ENCODE measurements at regions not wholly inside any gene's neighbourhood (a gene's known extent, or its start where the extent isn't known, plus 50 kb on each side); places are given as distances from the start of the nearest gene placed in this dataset.
"Not testable (repeated sequence)": the region's sequence is repeated elsewhere in the genome, so short reads cannot be mapped to it uniquely, and the experiment has no call there.

DNA sequence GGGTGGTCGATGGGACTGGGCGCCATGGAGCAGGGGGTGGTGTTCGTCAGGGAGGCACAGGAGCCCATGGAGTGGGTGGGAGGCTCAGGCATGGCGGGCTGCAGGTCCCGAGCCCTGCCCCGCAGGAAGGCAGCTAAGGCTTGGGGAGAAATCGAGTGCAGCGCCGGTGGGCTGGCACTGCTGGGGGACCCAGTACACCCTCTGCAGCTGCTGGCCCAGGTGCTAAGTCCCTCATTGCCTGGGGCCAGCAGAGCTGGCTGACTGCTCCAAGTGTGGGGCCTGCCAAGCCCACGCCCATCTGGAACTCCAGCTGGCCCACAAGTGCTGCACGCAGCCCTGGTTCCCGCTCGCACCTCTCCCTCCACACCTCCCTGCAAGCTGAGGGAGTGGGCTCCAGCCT is 1009.6 kb downstream of the TMTC2 start:
- not testable (repeated sequence) for H2BK120ac ChIP-seq (ENCODE audit: low read depth, low read length); H3K79me1 ChIP-seq (ENCODE audit: low read length); H3K23ac ChIP-seq (ENCODE audit: low read length); H3K4ac ChIP-seq (ENCODE audit: low read depth, low read length); H4K5ac ChIP-seq (ENCODE audit: low read length); H3K4me1 ChIP-seq (ENCODE audit: control insufficient read depth, low read depth, low read length); H3K79me2 ChIP-seq (ENCODE audit: control insufficient read depth, insufficient read depth, low read length); H3K4me3 ChIP-seq (ENCODE audit: low read length); H3K27ac ChIP-seq (ENCODE audit: low read depth, low read length); H3K36me3 ChIP-seq (ENCODE audit: control insufficient read depth, insufficient read depth, low read length); H3K4me2 ChIP-seq (ENCODE audit: low read length); H2BK15ac ChIP-seq (replicated peaks; ENCODE audit: low read depth); DNase-seq; H2BK5ac ChIP-seq (ENCODE audit: low read length); H4K8ac ChIP-seq (ENCODE audit: low read depth, low read length); H3K9ac ChIP-seq (ENCODE audit: low read length); H3K56ac ChIP-seq (ENCODE audit: low read length); H3K18ac ChIP-seq (ENCODE audit: low read length); H2AK5ac ChIP-seq (ENCODE audit: low read length); H3K27me3 ChIP-seq (ENCODE audit: insufficient read depth, low read length, poor library complexity)
- no CpG with 5 or more reads among the region's 13 CpGs for WGBS (ENCODE audit: extremely low coverage, insufficient coverage, low lambda C conversion rate)

- H3K23ac ChIP-seq (ENCODE audit: low read length), result no peak overlapping the region
These were observed 1005.0 kb downstream of the TMTC2 start for GRCh38 chr12:83691730-83692129.

DNA sequence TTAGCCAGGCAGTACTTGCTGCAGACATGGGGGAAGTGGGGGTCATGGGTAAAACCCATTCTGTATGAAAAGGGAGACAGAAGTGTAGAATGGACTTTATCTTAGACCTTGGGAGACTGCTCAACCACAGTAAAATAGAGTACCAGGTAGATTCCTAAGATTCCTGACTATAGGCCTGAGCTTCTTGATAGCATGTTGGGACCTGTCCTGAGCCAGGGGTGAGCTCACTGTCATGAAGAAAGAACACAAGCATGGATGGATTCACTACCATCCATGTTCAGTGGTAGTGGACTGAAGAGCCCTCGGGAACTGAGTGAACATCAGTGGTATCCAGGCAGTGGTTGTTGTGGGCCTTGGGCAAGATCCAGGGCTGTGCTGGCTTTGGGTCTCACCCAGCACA is 1003.8 kb downstream of the TMTC2 start:
- DNase-seq, result no peak
- no peak overlapping the region for H3K18ac ChIP-seq (ENCODE audit: low read length)
- no peaks in the 10 kb centered on the region for H3K27me3 ChIP-seq (ENCODE audit: insufficient read depth, low read length, poor library complexity)
- H3K79me1 ChIP-seq (ENCODE audit: low read length), result no peaks in the 10 kb centered on the region
- H2AK5ac ChIP-seq (ENCODE audit: low read length), result no peak overlapping the region
- no peak overlapping the region for H4K5ac ChIP-seq (ENCODE audit: low read length)
- H3K9ac ChIP-seq (ENCODE audit: low read length), result no peak overlapping the region
- H2BK5ac ChIP-seq (ENCODE audit: low read length), result no peak overlapping the region
- H3K4me3 ChIP-seq (ENCODE audit: low read length), result no peak overlapping the region
- no peak overlapping the region for H4K8ac ChIP-seq (ENCODE audit: low read depth, low read length)
- H3K4ac ChIP-seq (ENCODE audit: low read depth, low read length), result no peak overlapping the region
- WGBS (ENCODE audit: extremely low coverage, insufficient coverage, low lambda C conversion rate), result no CpG with 5 or more reads among the region's 1 CpG
- H3K4me1 ChIP-seq (ENCODE audit: control insufficient read depth, low read depth, low read length), result no peaks in the 10 kb centered on the region
- H2BK120ac ChIP-seq (ENCODE audit: low read depth, low read length), result no peak overlapping the region
- H3K56ac ChIP-seq (ENCODE audit: low read length), result no peak overlapping the region
- H3K36me3 ChIP-seq (ENCODE audit: control insufficient read depth, insufficient read depth, low read length), result no peaks in the 10 kb centered on the region
- no peak overlapping the region for H3K4me2 ChIP-seq (ENCODE audit: low read length)
- H3K79me2 ChIP-seq (ENCODE audit: control insufficient read depth, insufficient read depth, low read length), result no peaks in the 10 kb centered on the region
- H3K23ac ChIP-seq (ENCODE audit: low read length), result no peak overlapping the region
- no peak overlapping the region for H2BK15ac ChIP-seq (replicated peaks; ENCODE audit: low read depth)
- no peak overlapping the region for H3K27ac ChIP-seq (ENCODE audit: low read depth, low read length)

More at GRCh38 chr12:83691730-83692129, 1005.0 kb downstream of the TMTC2 start:
- no peak overlapping the region for H4K8ac ChIP-seq (ENCODE audit: low read depth, low read length)
- no peaks in the 10 kb centered on the region for H3K79me1 ChIP-seq (ENCODE audit: low read length)
- no peak overlapping the region for H2BK15ac ChIP-seq (replicated peaks; ENCODE audit: low read depth)
- no peak overlapping the region for H2BK5ac ChIP-seq (ENCODE audit: low read length)
- H3K4me1 ChIP-seq (ENCODE audit: control insufficient read depth, low read depth, low read length), result no peaks in the 10 kb centered on the region
- no peak overlapping the region for H3K27ac ChIP-seq (ENCODE audit: low read depth, low read length)
- H2AK5ac ChIP-seq (ENCODE audit: low read length), result no peak overlapping the region
- no peak for DNase-seq
- no peak overlapping the region for H2BK120ac ChIP-seq (ENCODE audit: low read depth, low read length)
- no peaks in the 10 kb centered on the region for H3K27me3 ChIP-seq (ENCODE audit: insufficient read depth, low read length, poor library complexity)
- H3K36me3 ChIP-seq (ENCODE audit: control insufficient read depth, insufficient read depth, low read length), result no peaks in the 10 kb centered on the region
- H3K4ac ChIP-seq (ENCODE audit: low read depth, low read length), result no peak overlapping the region
- H3K56ac ChIP-seq (ENCODE audit: low read length), result no peak overlapping the region
- H3K4me3 ChIP-seq (ENCODE audit: low read length), result no peak overlapping the region
- no peak overlapping the region for H3K4me2 ChIP-seq (ENCODE audit: low read length)
- H3K79me2 ChIP-seq (ENCODE audit: control insufficient read depth, insufficient read depth, low read length), result no peaks in the 10 kb centered on the region
- no peak overlapping the region for H4K5ac ChIP-seq (ENCODE audit: low read length)
- no peak overlapping the region for H3K18ac ChIP-seq (ENCODE audit: low read length)
- H3K9ac ChIP-seq (ENCODE audit: low read length), result no peak overlapping the region

GRCh38 chr12:83689333-83689732 is 1002.6 kb downstream of the TMTC2 start:
- Histone ChIP-seq H2BK5ac (ENCODE audit: low read length) (no peak overlapping the region), H3K79me2 (ENCODE audit: control insufficient read depth, insufficient read depth, low read length) (no peaks in the 10 kb centered on the region), H3K36me3 (ENCODE audit: control insufficient read depth, insufficient read depth, low read length) (no peaks in the 10 kb centered on the region), H4K8ac (ENCODE audit: low read depth, low read length) (no peak overlapping the region), H3K18ac (ENCODE audit: low read length) (no peak overlapping the region), H2BK15ac (replicated peaks; ENCODE audit: low read depth) (no peak overlapping the region), H3K4ac (ENCODE audit: low read depth, low read length) (no peak overlapping the region), H3K27me3 (ENCODE audit: insufficient read depth, low read length, poor library complexity) (no peaks in the 10 kb centered on the region), H3K9ac (ENCODE audit: low read length) (no peak overlapping the region), H3K79me1 (ENCODE audit: low read length) (no peaks in the 10 kb centered on the region), H3K4me2 (ENCODE audit: low read length) (no peak overlapping the region), H3K56ac (ENCODE audit: low read length) (no peak overlapping the region), H3K4me1 (ENCODE audit: control insufficient read depth, low read depth, low read length) (no peaks in the 10 kb centered on the region), H3K4me3 (ENCODE audit: low read length) (no peak overlapping the region), H2AK5ac (ENCODE audit: low read length) (no peak overlapping the region), H3K27ac (ENCODE audit: low read depth, low read length) (no peak overlapping the region), H4K5ac (ENCODE audit: low read length) (no peak overlapping the region), H2BK120ac (ENCODE audit: low read depth, low read length) (no peak overlapping the region), H3K23ac (ENCODE audit: low read length) (no peak overlapping the region)
- no CpG with 5 or more reads among the region's 2 CpGs for WGBS (ENCODE audit: extremely low coverage, insufficient coverage, low lambda C conversion rate)
- no peak for DNase-seq

- H3K4ac ChIP-seq (ENCODE audit: low read depth, low read length), result no peak overlapping the region
- H3K79me2 ChIP-seq (ENCODE audit: control insufficient read depth, insufficient read depth, low read length), result no peaks in the 10 kb centered on the region
- no peak overlapping the region for H3K9ac ChIP-seq (ENCODE audit: low read length)
- no peak overlapping the region for H2AK5ac ChIP-seq (ENCODE audit: low read length)
- H3K18ac ChIP-seq (ENCODE audit: low read length), result no peak overlapping the region
- no peak overlapping the region for H4K5ac ChIP-seq (ENCODE audit: low read length)
- H3K4me2 ChIP-seq (ENCODE audit: low read length), result no peak overlapping the region
- no peak overlapping the region for H2BK120ac ChIP-seq (ENCODE audit: low read depth, low read length)
- no CpG with 5 or more reads among the region's 5 CpGs for WGBS (ENCODE audit: extremely low coverage, insufficient coverage, low lambda C conversion rate)
- H3K36me3 ChIP-seq (ENCODE audit: control insufficient read depth, insufficient read depth, low read length), result no peaks in the 10 kb centered on the region
- H4K8ac ChIP-seq (ENCODE audit: low read depth, low read length), result no peak overlapping the region
- no peak overlapping the region for H3K4me3 ChIP-seq (ENCODE audit: low read length)
- H2BK15ac ChIP-seq (replicated peaks; ENCODE audit: low read depth), result no peak overlapping the region
- H3K27ac ChIP-seq (ENCODE audit: low read depth, low read length), result no peak overlapping the region
- DNase-seq, result no peak
- H3K27me3 ChIP-seq (ENCODE audit: insufficient read depth, low read length, poor library complexity), result no peaks in the 10 kb centered on the region
- H2BK5ac ChIP-seq (ENCODE audit: low read length), result no peak overlapping the region
- no peaks in the 10 kb centered on the region for H3K79me1 ChIP-seq (ENCODE audit: low read length)
- H3K56ac ChIP-seq (ENCODE audit: low read length), result no peak overlapping the region
- no peaks in the 10 kb centered on the region for H3K4me1 ChIP-seq (ENCODE audit: control insufficient read depth, low read depth, low read length)
- no peak overlapping the region for H3K23ac ChIP-seq (ENCODE audit: low read length)
These were observed 990.1 kb downstream of the TMTC2 start for GRCh38 chr12:83676781-83677295.

- H2BK120ac ChIP-seq (ENCODE audit: low read depth, low read length), result no peak overlapping the region
- H2BK15ac ChIP-seq (replicated peaks; ENCODE audit: low read depth), result no peak overlapping the region
- H3K36me3 ChIP-seq (ENCODE audit: control insufficient read depth, insufficient read depth, low read length), result no peaks in the 10 kb centered on the region
These were observed 980.0 kb downstream of the TMTC2 start for GRCh38 chr12:83666690-83667089.

More at GRCh38 chr12:83666690-83667089, 980.0 kb downstream of the TMTC2 start:
- no peak for DNase-seq
- no peak overlapping the region for H2AK5ac ChIP-seq (ENCODE audit: low read length)
- H3K4me3 ChIP-seq (ENCODE audit: low read length), result no peak overlapping the region
- H3K18ac ChIP-seq (ENCODE audit: low read length), result no peak overlapping the region
- H3K79me2 ChIP-seq (ENCODE audit: control insufficient read depth, insufficient read depth, low read length), result no peaks in the 10 kb centered on the region
- no peak overlapping the region for H3K23ac ChIP-seq (ENCODE audit: low read length)
- no CpG with 5 or more reads among the region's 2 CpGs for whole genome bisulfite sequencing (ENCODE audit: extremely low coverage, insufficient coverage, low lambda C conversion rate)
- no peak overlapping the region for H2BK5ac ChIP-seq (ENCODE audit: low read length)
- no peaks in the 10 kb centered on the region for H3K27me3 ChIP-seq (ENCODE audit: insufficient read depth, low read length, poor library complexity)
- no peak overlapping the region for H3K4me2 ChIP-seq (ENCODE audit: low read length)
- H4K8ac ChIP-seq (ENCODE audit: low read depth, low read length), result no peak overlapping the region
- H3K4me1 ChIP-seq (ENCODE audit: control insufficient read depth, low read depth, low read length), result no peaks in the 10 kb centered on the region
- no peak overlapping the region for H4K5ac ChIP-seq (ENCODE audit: low read length)
- H3K9ac ChIP-seq (ENCODE audit: low read length), result no peak overlapping the region
- no peak overlapping the region for H3K4ac ChIP-seq (ENCODE audit: low read depth, low read length)
- H3K56ac ChIP-seq (ENCODE audit: low read length), result no peak overlapping the region
- H3K79me1 ChIP-seq (ENCODE audit: low read length), result no peaks in the 10 kb centered on the region
- H3K27ac ChIP-seq (ENCODE audit: low read depth, low read length), result no peak overlapping the region
